HG02852 (cell line): ENCODE measurements at regions not wholly inside any gene's neighbourhood (a gene's known extent, or its start where the extent isn't known, plus 50 kb on each side); places are given as distances from the start of the nearest gene placed in this dataset.

Source experiments
- ATAC-seq: cut with Tn5 transposase; IDR thresholded peaks from one replicate; pipeline ENCODE4 v1.9.1; 2021; ENCODE audit warnings: mild to moderate bottlenecking, moderate library complexity; ENCODE audit not compliant: unreplicated experiment

GRCh38 chr4:138927072-138927471, 88.5 kb upstream of the NOCT start:
- ATAC-seq: no peak

GRCh38 chr4:138925495-138925894, 90.1 kb upstream of the NOCT start:
- no peak for ATAC-seq

- ATAC-seq: peak; percentile 89
Measured at GRCh38 chr4:138919094-138919936, 96.3 kb upstream of the NOCT start.

- no peak for ATAC-seq
Measured at GRCh38 chr4:138918169-138918869, 97.3 kb upstream of the NOCT start.

GRCh38 chr4:138916763-138917162, 98.8 kb upstream of the NOCT start:
- no peak for ATAC-seq

- no peak for ATAC-seq
Measured at GRCh38 chr4:138915756-138916155, 99.8 kb upstream of the NOCT start.

GRCh38 chr4:138912704-138913340, 102.8 kb upstream of the NOCT start:
- no peak for ATAC-seq

GRCh38 chr4:138911909-138912703, 103.5 kb upstream of the NOCT start:
- no peak for ATAC-seq

GRCh38 chr4:138910914-138911336, 104.7 kb upstream of the NOCT start:
- no peak for ATAC-seq

- ATAC-seq: no peak
Measured at GRCh38 chr4:138910195-138910913, 105.2 kb upstream of the NOCT start.

GRCh38 chr4:138909587-138909986, 106.0 kb upstream of the NOCT start:
- ATAC-seq: no peak

- ATAC-seq: no peak
Measured at GRCh38 chr4:138908134-138908533, 107.4 kb upstream of the NOCT start.

GRCh38 chr4:138907174-138907573, 108.4 kb upstream of the NOCT start:
- no peak for ATAC-seq

GRCh38 chr4:138904793-138905192, 110.8 kb upstream of the NOCT start:
- ATAC-seq: no peak

- no peak for ATAC-seq
Measured at GRCh38 chr4:138903185-138903584, 112.4 kb upstream of the NOCT start.

GRCh38 chr4:138902705-138903104, 112.9 kb upstream of the NOCT start:
- no peak for ATAC-seq

GRCh38 chr4:138901177-138901576, 114.4 kb upstream of the NOCT start:
- no peak for ATAC-seq

GRCh38 chr4:138899999-138900398, 115.6 kb upstream of the NOCT start:
- no peak for ATAC-seq

- ATAC-seq: no peak
Measured at GRCh38 chr4:138898282-138898681, 117.3 kb upstream of the NOCT start.

GRCh38 chr4:138897811-138898226, 117.8 kb upstream of the NOCT start:
- no peak for ATAC-seq
